ENCODE measurements at regions not wholly inside any gene's neighbourhood (a gene's known extent, or its start where the extent isn't known, plus 50 kb on each side); places are given as distances from the start of the nearest gene placed in this dataset.
"Not testable (repeated sequence)": the region's sequence is repeated elsewhere in the genome, so short reads cannot be mapped to it uniquely, and the experiment has no call there.

- DNase-seq (ENCODE audit: low spot score) = no peak
These were observed 123.6 kb upstream of the NETO1 start for GRCh38 chr18:72991379-72991778.

- DNase-seq (ENCODE audit: low spot score) = not testable (repeated sequence)
These were observed 119.8 kb upstream of the NETO1 start for GRCh38 chr18:72987570-72987969.

GRCh38 chr18:72986103-72986502, 118.3 kb upstream of the NETO1 start:
- DNase-seq (ENCODE audit: low spot score) = no peak

DNA sequence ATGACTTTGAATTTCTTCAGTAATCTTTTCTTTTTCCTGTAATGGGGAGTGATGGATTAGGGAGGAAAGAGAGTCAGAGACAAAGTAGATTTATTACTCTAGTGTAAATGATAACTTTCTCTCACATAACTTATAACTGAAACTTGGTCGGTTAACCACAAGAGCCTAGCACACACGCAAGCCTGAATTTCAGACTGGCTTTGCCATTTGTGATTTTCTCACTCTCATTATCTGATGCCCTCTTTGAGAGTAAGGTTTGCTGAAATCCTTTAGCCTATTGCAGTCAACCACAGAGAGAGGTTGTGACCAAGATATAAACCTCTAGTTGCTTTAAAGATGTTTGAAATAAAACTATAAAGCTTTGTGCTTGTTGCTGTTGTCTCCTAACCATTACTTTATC, 117.9 kb upstream of the NETO1 start:
- no peak for DNase-seq (ENCODE audit: low spot score)

GRCh38 chr18:72984290-72984689, 116.5 kb upstream of the NETO1 start:
- no peak for DNase-seq (ENCODE audit: low spot score)

- DNase-seq (ENCODE audit: low spot score) = no peak
These were observed 106.1 kb upstream of the NETO1 start for GRCh38 chr18:72973841-72974240.

DNA sequence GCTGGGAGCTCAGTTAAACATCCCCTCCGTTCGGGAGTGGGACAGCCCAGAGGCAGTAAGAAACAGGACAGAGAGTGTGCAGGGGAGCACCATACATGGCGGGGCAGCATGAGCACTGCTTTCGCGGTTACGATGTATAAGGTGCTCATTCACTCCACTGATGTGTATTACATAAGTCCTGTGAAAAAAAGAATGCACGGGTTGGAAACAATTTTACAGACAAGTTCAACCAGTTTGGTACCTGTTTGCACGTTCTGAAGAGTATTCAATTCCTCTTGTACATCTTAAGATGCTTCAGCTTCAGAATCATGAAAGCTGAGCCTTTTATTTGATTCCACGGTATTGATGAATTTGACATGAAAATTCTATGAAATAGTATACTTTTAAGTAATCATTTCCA, 97.8 kb upstream of the NETO1 start:
- DNase-seq (ENCODE audit: low spot score) = no peak

DNA sequence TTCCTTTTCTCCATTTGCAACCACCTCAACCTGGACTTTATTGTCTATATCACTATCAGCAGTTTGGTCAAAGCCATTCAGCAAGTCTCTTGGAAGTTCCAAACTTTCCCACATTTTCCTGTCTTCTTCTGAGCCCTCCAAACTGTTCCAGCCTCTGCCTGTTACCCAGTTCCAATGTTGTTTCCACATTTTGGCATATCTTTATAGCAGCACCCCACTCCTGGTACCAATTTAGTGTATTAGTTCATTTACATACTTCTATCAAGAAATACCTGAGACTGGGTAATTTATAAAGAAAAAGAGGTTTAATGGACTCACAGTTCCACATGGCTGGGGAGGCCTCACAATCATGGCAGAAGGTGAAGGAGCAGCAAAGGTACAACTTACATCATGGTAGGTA, 90.4 kb upstream of the NETO1 start:
- DNase-seq (ENCODE audit: low spot score) = not testable (repeated sequence)

DNA sequence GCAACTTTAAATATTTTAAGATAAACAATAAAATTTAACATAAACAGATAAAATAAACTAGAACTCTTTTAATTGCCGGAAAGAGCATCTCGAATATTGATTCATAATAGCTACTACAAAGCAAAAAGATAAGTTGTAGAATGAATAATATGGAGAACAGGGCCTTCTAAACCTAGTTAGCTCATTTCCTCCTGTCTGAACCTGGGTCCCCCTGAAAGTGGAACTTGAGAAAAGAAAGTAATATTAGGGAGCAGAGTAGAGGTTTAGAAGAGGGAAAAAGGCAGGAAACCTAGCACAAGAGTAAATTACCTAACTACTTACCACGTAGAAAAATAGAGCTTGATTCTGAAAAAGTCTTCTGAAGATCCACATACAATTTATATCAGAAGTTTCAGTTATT, 80.7 kb upstream of the NETO1 start:
- DNase-seq (ENCODE audit: low spot score) = no peak

DNA sequence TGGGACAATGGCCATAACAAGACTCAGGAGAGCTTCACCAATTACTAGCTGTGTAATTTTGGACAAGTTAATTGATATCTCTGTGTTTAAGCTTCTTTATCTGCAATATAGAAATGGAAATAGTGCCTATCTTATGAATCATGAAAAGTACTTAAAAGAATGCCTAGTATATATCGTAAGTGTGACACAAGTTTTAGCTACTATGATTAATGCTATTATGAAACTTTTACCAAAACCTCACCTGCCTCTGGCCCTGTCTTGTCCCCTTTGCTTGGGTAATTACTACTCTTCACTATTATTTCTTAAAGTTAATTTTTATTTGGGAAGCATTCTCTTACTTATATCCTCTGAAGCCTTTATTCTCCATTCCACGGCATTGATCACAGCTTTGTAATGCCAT, 75.0 kb upstream of the NETO1 start:
- no peak for DNase-seq (ENCODE audit: low spot score)

DNA sequence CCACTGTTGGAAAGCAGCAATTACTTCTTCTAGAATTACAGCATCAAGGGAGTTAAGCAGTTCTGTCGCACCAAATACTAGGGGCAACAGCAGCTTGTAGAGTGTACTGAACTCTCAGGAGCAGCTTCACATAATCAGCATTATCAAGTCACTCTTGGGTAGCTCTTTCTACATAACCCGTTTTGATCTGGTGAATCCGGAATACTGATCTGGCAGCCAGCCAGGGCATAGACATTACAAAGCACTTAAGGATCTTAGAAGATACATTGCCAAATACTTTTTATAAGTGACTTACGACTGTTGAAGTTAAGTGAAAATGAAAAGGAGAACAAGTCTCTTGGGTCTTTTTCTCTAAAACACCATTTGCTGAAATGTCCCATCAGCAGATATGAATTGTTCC, 73.2 kb upstream of the NETO1 start:
- DNase-seq (ENCODE audit: low spot score) = no peak

- no peak for DNase-seq (ENCODE audit: low spot score)
These were observed 72.7 kb upstream of the NETO1 start for GRCh38 chr18:72940509-72940908.

GRCh38 chr18:72935744-72936143, 68.0 kb upstream of the NETO1 start:
- no peak for DNase-seq (ENCODE audit: low spot score)

DNA sequence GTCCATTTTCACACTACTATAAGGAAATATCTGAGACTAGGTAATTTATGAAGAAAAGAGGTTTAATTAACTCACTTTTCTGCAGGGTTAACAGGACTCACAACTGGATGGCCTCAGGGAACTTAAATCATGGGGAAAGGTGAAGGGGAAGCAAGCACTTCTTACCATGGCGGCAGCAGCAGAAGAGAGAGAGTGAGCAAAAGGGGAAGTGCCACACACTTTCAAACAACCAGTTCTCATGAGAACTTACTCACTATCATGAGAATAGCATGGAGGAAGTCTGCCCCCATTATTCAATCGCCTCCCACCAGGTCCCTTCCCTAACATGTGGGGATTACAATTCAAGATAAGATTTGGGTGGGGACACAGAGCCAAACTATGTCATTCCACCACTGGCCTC, 55.1 kb upstream of the NETO1 start:
- no peak for DNase-seq (ENCODE audit: low spot score)
